SJSA1 (cell line): ENCODE measurements at regions not wholly inside any gene's neighbourhood (a gene's known extent, or its start where the extent isn't known, plus 50 kb on each side); places are given as distances from the start of the nearest gene placed in this dataset.

Experiments
- DNase-seq, 2 experiments: peaks; one replicate each; pipeline ENCODE4 v3.0.0-alpha.2; 2015 to 2020; ENCODE audit warnings: low spot score in 2 of 2, low read depth in 1 of 2
- H3K27ac ChIP-seq: fragments of 250-450 bp; sonication (Bioruptor Pico); 2 replicates; pipeline ENCODE4 v1.5.1; 2020; ENCODE audit warnings: mild to moderate bottlenecking, moderate library complexity
- H3K27me3 ChIP-seq: fragments of 250-450 bp; sonication (Bioruptor Pico); replicated peaks from 2 replicates; pipeline ENCODE4 v1.5.1; 2020; ENCODE audit warnings: mild to moderate bottlenecking, moderate library complexity
- H3K36me3 ChIP-seq: fragments of 250-450 bp; sonication (Bioruptor Pico); 2 replicates; pipeline ENCODE4 v1.5.1; 2020; ENCODE audit warnings: mild to moderate bottlenecking
- H3K4me1 ChIP-seq: fragments of 250-450 bp; sonication (Bioruptor Pico); replicated peaks from 2 replicates; pipeline ENCODE4 v1.6.1; 2021; ENCODE audit warnings: mild to moderate bottlenecking
- H3K4me3 ChIP-seq: fragments of 250-450 bp; sonication (Bioruptor Pico); 2 replicates; pipeline ENCODE4 v1.5.1; 2020; ENCODE audit warnings: mild to moderate bottlenecking
- H3K9me3 ChIP-seq: fragments of 250-450 bp; sonication (Bioruptor Pico); replicated peaks from 2 replicates; pipeline ENCODE4 v1.5.1; 2020; ENCODE audit warnings: mild to moderate bottlenecking

- no peaks in the 10 kb centered on the region for H3K36me3 ChIP-seq
- H3K27ac ChIP-seq = no peak overlapping the region
- no peak for DNase-seq
- H3K9me3 ChIP-seq = no peaks in the 10 kb centered on the region
- no peaks in the 10 kb centered on the region for H3K4me1 ChIP-seq
- no peak overlapping the region for H3K4me3 ChIP-seq
- no peaks in the 10 kb centered on the region for H3K27me3 ChIP-seq
Measured at GRCh38 chr9:13555989-13556500, 276.6 kb upstream of the MPDZ start.

GRCh38 chr9:13555516-13555915, 276.0 kb upstream of the MPDZ start:
- Histone ChIP-seq H3K27me3 (no peaks in the 10 kb centered on the region), H3K9me3 (no peaks in the 10 kb centered on the region)

GRCh38 chr9:13554626-13555025, 275.1 kb upstream of the MPDZ start:
- no peaks in the 10 kb centered on the region for H3K9me3 ChIP-seq
- no peak overlapping the region for H3K4me3 ChIP-seq
- no peak overlapping the region for H3K27ac ChIP-seq
- DNase-seq = no peak
- H3K36me3 ChIP-seq = no peaks in the 10 kb centered on the region
- H3K4me1 ChIP-seq = no peaks in the 10 kb centered on the region
- no peaks in the 10 kb centered on the region for H3K27me3 ChIP-seq

More at GRCh38 chr9:13555516-13555915, 276.0 kb upstream of the MPDZ start:
- no peak for DNase-seq
- Histone ChIP-seq H3K36me3 (no peaks in the 10 kb centered on the region), H3K4me1 (no peaks in the 10 kb centered on the region), H3K4me3 (no peak overlapping the region), H3K27ac (no peak overlapping the region)

GRCh38 chr9:13552606-13553215, 273.2 kb upstream of the MPDZ start:
- H3K4me1 ChIP-seq = no peaks in the 10 kb centered on the region
- H3K9me3 ChIP-seq = no peaks in the 10 kb centered on the region
- DNase-seq = no peak
- no peaks in the 10 kb centered on the region for H3K27me3 ChIP-seq
- no peak overlapping the region for H3K27ac ChIP-seq
- no peaks in the 10 kb centered on the region for H3K36me3 ChIP-seq
- H3K4me3 ChIP-seq = no peak overlapping the region

GRCh38 chr9:13550519-13550918, 271.0 kb upstream of the MPDZ start:
- no peak overlapping the region for H3K4me3 ChIP-seq
- no peak overlapping the region for H3K27ac ChIP-seq
- no peak for DNase-seq
- H3K36me3 ChIP-seq = no peaks in the 10 kb centered on the region
- no peaks in the 10 kb centered on the region for H3K4me1 ChIP-seq
- no peaks in the 10 kb centered on the region for H3K27me3 ChIP-seq
- H3K9me3 ChIP-seq = no peaks in the 10 kb centered on the region

GRCh38 chr9:13548535-13548934, 269.0 kb upstream of the MPDZ start:
- Histone ChIP-seq H3K27ac (no peak overlapping the region), H3K4me1 (no peaks in the 10 kb centered on the region), H3K36me3 (no peaks in the 10 kb centered on the region), H3K27me3 (no peaks in the 10 kb centered on the region), H3K9me3 (no peaks in the 10 kb centered on the region), H3K4me3 (no peak overlapping the region)
- no peak for DNase-seq

GRCh38 chr9:13535141-13535540, 255.6 kb upstream of the MPDZ start:
- no peaks in the 10 kb centered on the region for H3K27me3 ChIP-seq
- H3K36me3 ChIP-seq = no peaks in the 10 kb centered on the region
- no peak overlapping the region for H3K27ac ChIP-seq
- no peak overlapping the region for H3K4me3 ChIP-seq
- H3K4me1 ChIP-seq = no peaks in the 10 kb centered on the region
- no peaks in the 10 kb centered on the region for H3K9me3 ChIP-seq
- no peak for DNase-seq

GRCh38 chr9:13534006-13534405, 254.5 kb upstream of the MPDZ start:
- Histone ChIP-seq H3K4me3 (no peak overlapping the region), H3K36me3 (no peaks in the 10 kb centered on the region), H3K27me3 (no peaks in the 10 kb centered on the region), H3K4me1 (no peaks in the 10 kb centered on the region), H3K27ac (no peak overlapping the region), H3K9me3 (no peaks in the 10 kb centered on the region)
- DNase-seq = no peak

GRCh38 chr9:13532407-13532806, 252.9 kb upstream of the MPDZ start:
- Histone ChIP-seq H3K4me3 (no peak overlapping the region), H3K9me3 (no peaks in the 10 kb centered on the region), H3K27ac (no peak overlapping the region), H3K4me1 (no peaks in the 10 kb centered on the region), H3K27me3 (no peaks in the 10 kb centered on the region), H3K36me3 (no peaks in the 10 kb centered on the region)
- DNase-seq = no peak

- H3K4me1 ChIP-seq = no peaks in the 10 kb centered on the region
- no peaks in the 10 kb centered on the region for H3K27me3 ChIP-seq
- no peak for DNase-seq
- no peak overlapping the region for H3K27ac ChIP-seq
- H3K4me3 ChIP-seq = no peak overlapping the region
- no peaks in the 10 kb centered on the region for H3K36me3 ChIP-seq
- no peaks in the 10 kb centered on the region for H3K9me3 ChIP-seq
Measured at GRCh38 chr9:13529321-13530104, 250.0 kb upstream of the MPDZ start.

- Histone ChIP-seq H3K36me3 (no peaks in the 10 kb centered on the region), H3K4me1 (no peaks in the 10 kb centered on the region), H3K27me3 (no peaks in the 10 kb centered on the region), H3K4me3 (no peak overlapping the region), H3K9me3 (no peaks in the 10 kb centered on the region), H3K27ac (no peak overlapping the region)
- no peak for DNase-seq
Measured at GRCh38 chr9:13524245-13524644, 244.8 kb upstream of the MPDZ start.

- Histone ChIP-seq H3K27ac (no peak overlapping the region), H3K9me3 (no peaks in the 10 kb centered on the region), H3K4me1 (no peaks in the 10 kb centered on the region), H3K36me3 (no peaks in the 10 kb centered on the region), H3K4me3 (no peak overlapping the region), H3K27me3 (no peaks in the 10 kb centered on the region)
- DNase-seq = no peak
Measured at GRCh38 chr9:13520069-13520468, 240.6 kb upstream of the MPDZ start.

GRCh38 chr9:13513716-13514444, 234.4 kb upstream of the MPDZ start:
- DNase-seq = peak in 1 of 2 experiments; percentile 1
- H3K27ac ChIP-seq = no peak overlapping the region
- no peaks in the 10 kb centered on the region for H3K9me3 ChIP-seq
- no peak overlapping the region for H3K4me3 ChIP-seq
- no peaks in the 10 kb centered on the region for H3K36me3 ChIP-seq
- H3K4me1 ChIP-seq = no peaks in the 10 kb centered on the region
- no peaks in the 10 kb centered on the region for H3K27me3 ChIP-seq

- Histone ChIP-seq H3K27ac (no peak overlapping the region), H3K9me3 (no peaks in the 10 kb centered on the region), H3K27me3 (no peaks in the 10 kb centered on the region), H3K36me3 (no peaks in the 10 kb centered on the region), H3K4me1 (no peaks in the 10 kb centered on the region), H3K4me3 (no peak overlapping the region)
- DNase-seq = no peak
Measured at GRCh38 chr9:13513286-13513685, 233.8 kb upstream of the MPDZ start.
